Stomach (tissue), 4 donors: ENCODE measurements at regions not wholly inside any gene's neighbourhood (a gene's known extent, or its start where the extent isn't known, plus 50 kb on each side); places are given as distances from the start of the nearest gene placed in this dataset.

Experiments
- POLR2A ChIP-seq, 4 donors: fragments of 450-650 bp; IDR thresholded peaks; one replicate each; pipeline ENCODE4 v1.6.1; 2016; ENCODE audit warnings: antibody characterized with exemption in 4 of 4, control low read depth in 2 of 4, mild to moderate bottlenecking in 1 of 4, moderate library complexity in 1 of 4
- POLR2AphosphoS5 ChIP-seq, 3 donors: sonication (generic); formaldehyde crosslinking; IDR thresholded peaks; one replicate each; pipeline ENCODE4 v1.6.1; 2016; ENCODE audit warnings: antibody characterized with exemption in 3 of 3
- TF ChIP-seq, protein P1 (sequence below), 7 experiments: fragments of 450-650 bp in 4 of 7; fragments of 200-600 bp in 3 of 7; sonication (generic) in 3 of 7; IDR thresholded peaks; one replicate each; pipeline ENCODE4 v1.5.1; 2016 to 2019; ENCODE audit warnings: antibody characterized with exemption in 7 of 7, control low read depth in 2 of 7, mild to moderate bottlenecking in 1 of 7

DNA sequence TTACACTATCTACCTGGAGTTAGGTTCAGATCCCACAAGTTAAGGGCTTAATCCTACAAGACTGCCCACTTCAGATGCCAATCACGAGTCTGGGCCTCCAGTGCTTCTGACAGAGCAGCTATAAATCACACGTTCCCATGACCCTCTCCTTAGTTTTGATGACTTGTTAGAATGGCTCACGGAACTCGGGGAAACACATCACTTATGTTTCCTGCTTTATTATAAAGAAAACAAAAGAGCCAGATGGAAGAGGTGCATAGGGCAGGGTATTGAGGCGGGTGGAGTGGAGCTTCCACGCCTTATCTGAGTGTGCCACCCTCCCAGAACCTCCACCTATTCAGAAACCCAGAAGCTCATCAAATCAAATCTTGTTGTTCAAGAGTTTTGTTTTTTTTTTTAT, 170.8 kb downstream of the MOBP start:
- TF ChIP-seq, protein P1, sequence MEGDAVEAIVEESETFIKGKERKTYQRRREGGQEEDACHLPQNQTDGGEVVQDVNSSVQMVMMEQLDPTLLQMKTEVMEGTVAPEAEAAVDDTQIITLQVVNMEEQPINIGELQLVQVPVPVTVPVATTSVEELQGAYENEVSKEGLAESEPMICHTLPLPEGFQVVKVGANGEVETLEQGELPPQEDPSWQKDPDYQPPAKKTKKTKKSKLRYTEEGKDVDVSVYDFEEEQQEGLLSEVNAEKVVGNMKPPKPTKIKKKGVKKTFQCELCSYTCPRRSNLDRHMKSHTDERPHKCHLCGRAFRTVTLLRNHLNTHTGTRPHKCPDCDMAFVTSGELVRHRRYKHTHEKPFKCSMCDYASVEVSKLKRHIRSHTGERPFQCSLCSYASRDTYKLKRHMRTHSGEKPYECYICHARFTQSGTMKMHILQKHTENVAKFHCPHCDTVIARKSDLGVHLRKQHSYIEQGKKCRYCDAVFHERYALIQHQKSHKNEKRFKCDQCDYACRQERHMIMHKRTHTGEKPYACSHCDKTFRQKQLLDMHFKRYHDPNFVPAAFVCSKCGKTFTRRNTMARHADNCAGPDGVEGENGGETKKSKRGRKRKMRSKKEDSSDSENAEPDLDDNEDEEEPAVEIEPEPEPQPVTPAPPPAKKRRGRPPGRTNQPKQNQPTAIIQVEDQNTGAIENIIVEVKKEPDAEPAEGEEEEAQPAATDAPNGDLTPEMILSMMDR (IDR thresholded peaks at IDR 0.05) = no peak
- TF ChIP-seq POLR2A (IDR thresholded peaks at IDR 0.05) (no peak), POLR2AphosphoS5 (IDR thresholded peaks at IDR 0.05) (no peak)
